WI38 (cell line): ENCODE measurements at regions not wholly inside any gene's neighbourhood (a gene's known extent, or its start where the extent isn't known, plus 50 kb on each side); places are given as distances from the start of the nearest gene placed in this dataset.

Experiments used
- H3K4me3 ChIP-seq: 2 replicates; pipeline ENCODE4 v1.5.1; 2011; ENCODE audit warnings: low read depth, mild to moderate bottlenecking, control low read depth, low read length
- TF ChIP-seq, protein P1 (sequence below): IDR thresholded peaks from 2 replicates; pipeline ENCODE4 v1.5.1; 2012; ENCODE audit warnings: low read depth, mild to moderate bottlenecking, control low read depth, low read length

GRCh38 chr4:34221986-34222385 lies 2022.3 kb downstream of the ARAP2 start:
- H3K4me3 ChIP-seq: no peak overlapping the region
- TF ChIP-seq, protein P1, sequence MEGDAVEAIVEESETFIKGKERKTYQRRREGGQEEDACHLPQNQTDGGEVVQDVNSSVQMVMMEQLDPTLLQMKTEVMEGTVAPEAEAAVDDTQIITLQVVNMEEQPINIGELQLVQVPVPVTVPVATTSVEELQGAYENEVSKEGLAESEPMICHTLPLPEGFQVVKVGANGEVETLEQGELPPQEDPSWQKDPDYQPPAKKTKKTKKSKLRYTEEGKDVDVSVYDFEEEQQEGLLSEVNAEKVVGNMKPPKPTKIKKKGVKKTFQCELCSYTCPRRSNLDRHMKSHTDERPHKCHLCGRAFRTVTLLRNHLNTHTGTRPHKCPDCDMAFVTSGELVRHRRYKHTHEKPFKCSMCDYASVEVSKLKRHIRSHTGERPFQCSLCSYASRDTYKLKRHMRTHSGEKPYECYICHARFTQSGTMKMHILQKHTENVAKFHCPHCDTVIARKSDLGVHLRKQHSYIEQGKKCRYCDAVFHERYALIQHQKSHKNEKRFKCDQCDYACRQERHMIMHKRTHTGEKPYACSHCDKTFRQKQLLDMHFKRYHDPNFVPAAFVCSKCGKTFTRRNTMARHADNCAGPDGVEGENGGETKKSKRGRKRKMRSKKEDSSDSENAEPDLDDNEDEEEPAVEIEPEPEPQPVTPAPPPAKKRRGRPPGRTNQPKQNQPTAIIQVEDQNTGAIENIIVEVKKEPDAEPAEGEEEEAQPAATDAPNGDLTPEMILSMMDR: no peak

DNA sequence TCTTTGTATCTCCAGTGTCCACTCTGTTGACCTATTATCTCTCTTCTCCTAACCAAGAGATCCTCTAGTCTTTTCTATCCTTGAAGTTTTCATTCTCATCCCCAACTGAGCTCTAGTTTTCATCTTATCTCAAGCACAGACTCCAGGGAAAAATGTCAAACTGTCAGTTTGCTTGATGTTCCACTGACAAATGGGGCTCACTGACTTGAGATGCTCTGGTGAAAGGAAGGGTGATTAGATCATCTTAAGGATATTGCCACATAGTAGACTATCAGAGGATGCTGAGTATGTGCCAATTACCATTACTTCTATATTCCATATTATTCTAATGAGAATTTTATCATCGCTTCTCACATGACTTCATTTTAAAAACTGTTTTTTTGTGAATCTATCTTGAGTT lies 2008.2 kb downstream of the ARAP2 start:
- TF ChIP-seq, protein P1: no peak
- H3K4me3 ChIP-seq: no peak overlapping the region

DNA sequence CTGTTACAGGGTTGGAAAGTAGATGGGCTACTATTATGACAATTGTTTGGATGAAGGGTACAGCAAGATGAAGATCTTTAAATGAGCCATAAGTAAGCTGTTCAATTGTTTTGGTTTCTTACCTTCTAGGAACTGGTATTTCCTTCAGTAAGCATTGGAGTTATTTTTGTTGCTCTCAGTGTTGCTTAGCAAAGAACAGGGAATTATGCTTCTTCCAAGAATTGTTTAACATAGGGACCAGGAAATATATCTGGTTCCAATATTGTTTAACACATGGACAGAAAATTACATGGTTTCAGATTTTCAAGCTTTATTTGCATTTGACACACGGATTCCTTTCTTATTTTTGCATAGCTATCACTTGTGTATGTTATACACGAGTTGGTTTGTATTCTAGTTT lies 1999.0 kb downstream of the ARAP2 start:
- TF ChIP-seq, protein P1: no peak
- no peak overlapping the region for H3K4me3 ChIP-seq

GRCh38 chr4:34250562-34250961 lies 1993.8 kb downstream of the ARAP2 start:
- no peak overlapping the region for H3K4me3 ChIP-seq
- TF ChIP-seq, protein P1: no peak

- TF ChIP-seq, protein P1: no peak
- H3K4me3 ChIP-seq: no peak overlapping the region
Observed at GRCh38 chr4:34253239-34253638, 1991.1 kb downstream of the ARAP2 start.

- TF ChIP-seq, protein P1: no peak
Observed at GRCh38 chr4:34258176-34258575, 1986.1 kb downstream of the ARAP2 start.

DNA sequence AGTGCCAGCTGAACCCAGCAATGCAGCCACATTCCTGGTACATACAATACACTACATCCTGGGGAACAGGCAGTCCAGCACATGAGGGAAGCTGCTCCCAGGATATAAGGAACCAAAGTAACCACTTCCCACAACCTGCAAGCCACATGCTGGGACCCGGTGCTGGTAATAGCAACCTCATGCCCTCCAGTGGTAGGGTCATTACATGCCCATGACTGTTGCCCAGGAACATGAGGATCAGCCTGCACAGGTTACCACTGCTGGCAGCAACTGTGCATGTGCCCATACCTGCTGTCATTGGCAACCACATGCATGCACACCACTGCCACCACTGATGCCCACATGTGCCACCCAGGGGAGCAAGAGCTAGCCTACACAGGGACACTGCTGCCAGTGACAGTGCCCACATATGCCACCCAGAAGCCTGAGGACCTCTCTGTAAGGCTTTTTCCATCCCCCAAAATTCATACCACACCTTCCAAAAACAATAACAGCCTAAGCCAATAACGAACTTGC lies 1982.5 kb downstream of the ARAP2 start:
- H3K4me3 ChIP-seq: no peak overlapping the region
- TF ChIP-seq, protein P1: no peak

More at GRCh38 chr4:34258176-34258575, 1986.1 kb downstream of the ARAP2 start:
- H3K4me3 ChIP-seq: no peak overlapping the region
